ENCODE measurements at regions not wholly inside any gene's neighbourhood (a gene's known extent, or its start where the extent isn't known, plus 50 kb on each side); places are given as distances from the start of the nearest gene placed in this dataset.

DNA sequence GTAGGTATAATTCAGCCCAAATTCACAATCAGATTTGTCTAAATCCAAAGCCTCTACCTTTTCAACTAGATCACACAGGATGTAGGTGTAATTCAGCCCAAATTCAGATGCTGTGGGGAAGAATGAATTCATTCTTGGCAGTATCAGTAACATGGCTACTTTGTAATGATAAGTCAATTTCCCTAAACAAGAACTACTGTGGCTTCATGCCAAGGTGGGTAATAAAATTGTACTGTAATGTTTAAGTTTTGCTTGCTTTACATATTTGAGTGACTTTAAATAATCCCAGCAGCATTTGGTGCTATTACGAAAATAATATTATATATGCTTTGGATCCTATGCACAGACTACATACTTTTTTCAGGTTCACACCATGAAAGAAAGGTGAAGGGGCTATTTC is 239.1 kb downstream of the HDGFL1 start:
- ATAC-seq (no peak), DNase-seq (no peak)

DNA sequence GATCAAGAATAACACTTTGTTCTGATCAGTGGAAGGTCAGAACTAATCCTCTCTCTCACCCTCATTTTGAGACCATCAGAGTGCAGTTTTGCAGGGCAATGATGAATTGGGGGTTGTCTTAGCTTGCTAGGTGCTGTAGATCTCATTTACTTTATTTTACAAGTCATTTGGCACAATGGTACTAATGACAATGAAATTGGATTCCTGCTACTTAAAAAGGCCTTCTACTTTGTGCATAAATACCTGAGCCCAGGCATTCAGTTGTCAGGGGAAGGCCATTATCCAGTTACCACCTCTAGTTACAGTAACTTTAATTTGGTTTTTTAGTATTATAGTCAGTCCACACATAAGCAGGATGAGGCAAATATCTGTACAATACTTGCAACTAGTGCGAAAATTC is 240.0 kb downstream of the HDGFL1 start:
- DNase-seq (no peak), ATAC-seq (no peak)

DNA sequence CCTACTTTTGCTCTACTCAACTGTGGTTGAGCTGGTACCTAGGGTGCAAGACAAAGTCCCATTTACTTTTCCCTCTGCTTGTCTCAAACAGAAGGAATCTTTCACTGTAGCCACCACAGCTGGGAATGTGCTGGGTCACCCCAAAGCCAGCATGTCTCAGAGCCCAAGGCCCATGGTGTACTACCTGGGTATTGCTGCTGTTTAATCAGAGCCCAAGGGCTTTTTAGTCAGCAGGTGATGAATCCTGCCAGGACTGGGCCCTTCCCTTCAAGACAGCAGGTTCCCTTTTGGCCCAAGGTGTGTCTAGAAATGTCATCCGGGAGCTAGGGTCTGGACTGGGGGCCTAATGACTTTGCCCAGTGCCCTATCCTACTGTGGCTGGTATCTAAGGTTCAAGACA is 249.8 kb downstream of the HDGFL1 start:
- DNase-seq: no peak
- no peak for ATAC-seq

DNA sequence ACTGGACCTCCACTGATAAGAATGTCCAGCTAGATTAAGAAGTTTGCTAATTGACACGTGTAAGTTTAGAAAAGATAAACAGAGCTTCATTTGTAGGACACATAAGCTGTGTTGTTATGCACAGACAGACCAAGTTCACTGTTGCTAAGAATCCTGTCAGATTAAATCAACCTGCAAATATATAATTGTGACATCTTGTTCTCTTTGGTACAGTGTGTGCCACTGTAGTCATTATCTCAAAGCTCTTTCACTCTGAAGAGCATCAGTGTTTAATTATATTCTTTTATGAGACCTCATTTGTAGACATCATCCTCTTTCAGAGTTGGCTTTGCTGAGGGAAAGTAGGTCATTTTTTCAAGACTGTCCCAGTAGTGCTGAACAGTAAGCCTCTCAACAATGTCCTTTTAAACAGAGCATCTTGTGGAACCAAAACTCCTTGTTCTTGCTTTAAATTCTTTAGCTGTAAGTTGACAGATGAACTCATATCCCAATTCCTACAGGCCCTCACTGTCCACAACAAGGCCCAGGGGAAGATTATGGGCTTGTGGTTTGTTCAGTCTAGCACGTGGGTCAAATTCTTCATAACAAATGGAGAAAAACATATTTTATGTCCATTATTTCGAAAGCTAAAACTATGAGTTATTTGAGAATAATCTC is 252.4 kb downstream of the HDGFL1 start:
- no peak for DNase-seq
- no peak for ATAC-seq

DNA sequence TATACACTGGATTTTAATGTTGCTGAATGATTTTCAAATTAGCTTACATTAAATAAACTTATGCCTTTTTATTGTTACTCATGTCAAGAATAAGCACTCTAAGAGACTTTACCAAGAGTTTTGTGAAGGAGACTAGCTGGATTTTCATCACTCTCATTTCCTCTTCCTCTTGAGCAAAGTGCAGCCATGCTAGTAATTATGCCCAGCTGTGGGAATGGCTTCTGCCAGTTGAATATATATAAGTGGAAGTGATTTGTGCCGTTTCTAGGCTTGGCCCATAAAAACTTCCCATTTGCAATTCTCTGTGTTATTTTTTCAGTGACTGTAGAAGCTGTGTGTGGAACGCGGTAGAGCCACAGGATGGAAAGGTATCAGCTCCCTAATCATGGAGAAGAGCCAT is 255.8 kb downstream of the HDGFL1 start:
- ATAC-seq (no peak), DNase-seq (no peak)

DNA sequence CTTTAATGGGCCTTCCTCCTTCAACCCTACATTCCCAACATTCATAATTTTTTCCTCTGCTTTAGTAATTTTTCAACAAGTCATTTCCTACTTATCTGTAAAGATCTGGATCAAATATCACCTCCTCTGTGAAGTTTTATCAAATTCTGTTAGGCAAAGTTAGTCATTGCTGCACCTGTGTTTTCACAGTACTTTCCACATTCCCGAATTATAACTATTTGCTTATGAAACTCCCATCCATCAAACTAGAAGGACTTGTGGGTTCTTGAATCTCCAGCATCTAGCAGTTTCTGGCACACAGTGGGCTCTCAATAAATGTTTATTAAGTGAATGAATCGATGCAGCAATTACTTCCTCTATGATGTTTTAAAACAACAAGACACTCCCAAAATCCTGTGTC is 257.6 kb downstream of the HDGFL1 start:
- DNase-seq: no peak

DNA sequence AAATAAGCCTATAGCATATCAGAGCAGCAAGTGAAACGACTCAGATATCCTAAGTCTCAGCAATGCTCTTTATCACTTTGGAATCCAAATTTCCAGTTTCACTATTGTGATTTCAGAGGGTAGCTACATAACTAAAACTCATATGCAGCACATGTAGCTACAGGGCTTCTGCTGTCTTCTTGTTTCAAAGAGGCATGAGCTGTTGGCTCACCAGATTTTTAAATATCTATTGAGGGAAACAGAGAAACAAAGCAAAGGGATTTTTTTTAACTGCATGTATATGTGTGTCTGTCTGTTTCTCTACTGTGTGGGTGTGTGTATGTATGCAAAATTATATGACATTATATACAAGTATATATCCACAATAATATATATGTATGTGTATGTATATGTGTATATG is 258.4 kb downstream of the HDGFL1 start:
- DNase-seq: no peak
- ATAC-seq: no peak

More for the DNA sequence above, 257.6 kb downstream of the HDGFL1 start:
- ATAC-seq: no peak

DNA sequence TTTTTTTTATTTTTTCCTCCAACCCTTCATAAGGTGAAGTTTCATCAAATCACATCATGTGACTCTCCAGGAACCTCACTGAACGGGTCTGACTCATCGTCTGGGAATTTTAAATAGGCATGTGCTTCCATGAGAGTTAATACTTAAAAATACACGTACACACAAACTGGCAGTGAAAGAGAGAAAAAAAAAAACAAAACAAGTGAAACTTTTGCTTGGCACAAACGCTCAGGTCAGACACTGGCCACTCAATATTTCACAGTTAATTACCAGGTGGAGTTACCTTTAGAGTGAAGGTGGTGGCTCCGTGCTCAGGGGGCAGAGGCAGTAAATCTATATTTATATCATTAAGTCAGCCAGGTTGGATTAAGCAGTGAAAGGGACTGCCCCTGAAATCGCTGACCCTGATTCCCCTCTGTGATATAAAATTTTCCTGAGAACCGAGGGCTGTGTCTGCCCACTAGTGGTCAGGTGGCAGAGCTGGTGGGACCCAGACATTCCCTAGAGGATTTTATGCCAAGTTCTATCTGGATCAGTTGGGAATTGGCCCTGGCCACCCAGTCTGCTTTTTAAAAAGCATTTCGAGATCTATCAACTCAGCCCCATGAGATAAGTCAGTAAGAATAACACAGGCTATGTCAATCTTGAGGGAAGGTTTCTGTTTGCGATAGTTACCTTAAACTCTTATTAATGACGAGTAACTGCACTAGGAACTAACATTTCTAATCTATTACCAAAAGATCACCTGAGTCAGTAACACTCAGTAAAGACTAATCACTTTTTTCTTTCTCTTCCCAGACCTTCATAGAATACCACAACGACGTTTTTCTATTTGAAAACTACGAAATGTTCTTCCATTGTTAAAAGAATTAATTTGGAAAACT is 259.1 kb downstream of the HDGFL1 start:
- ATAC-seq (no peak), DNase-seq (no peak)

DNA sequence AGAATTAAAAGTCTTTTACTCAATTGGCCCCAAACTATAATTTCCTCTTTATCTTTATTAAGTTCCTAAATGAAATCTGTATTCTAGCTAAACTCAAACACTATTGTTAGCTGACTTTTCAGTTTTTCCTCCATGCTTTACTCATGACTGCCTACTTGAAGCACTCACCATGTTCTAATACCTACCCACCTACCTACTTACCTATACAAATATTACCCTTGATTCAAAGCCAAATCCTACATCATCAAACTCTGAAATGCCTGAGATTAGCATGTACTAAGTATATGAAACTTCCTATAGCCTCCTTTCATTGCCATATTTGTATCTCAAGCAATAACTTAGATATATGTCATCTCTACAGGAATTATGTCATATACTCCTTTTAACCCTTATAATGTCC is 259.7 kb downstream of the HDGFL1 start:
- no peak for ATAC-seq
- DNase-seq: no peak

DNA sequence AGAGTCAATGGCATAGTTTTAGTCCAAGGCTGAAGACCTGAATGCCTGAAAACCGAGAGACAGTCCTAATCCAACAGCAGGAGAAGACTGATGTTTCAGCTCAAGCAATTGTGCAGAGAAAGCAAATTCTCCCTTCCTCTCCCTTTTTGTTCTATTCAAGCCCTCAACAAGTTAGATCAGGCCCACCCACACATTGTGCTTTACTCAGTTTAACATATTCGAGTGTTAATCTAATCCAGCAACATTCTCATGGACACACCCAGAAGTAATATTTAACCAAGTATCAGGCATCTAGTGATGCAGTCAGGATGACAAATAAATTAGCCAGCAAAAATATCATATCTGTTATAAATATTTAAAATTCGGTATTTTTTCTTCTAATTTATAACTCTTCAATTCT is 261.1 kb downstream of the HDGFL1 start:
- DNase-seq: no peak
- no peak for ATAC-seq

DNA sequence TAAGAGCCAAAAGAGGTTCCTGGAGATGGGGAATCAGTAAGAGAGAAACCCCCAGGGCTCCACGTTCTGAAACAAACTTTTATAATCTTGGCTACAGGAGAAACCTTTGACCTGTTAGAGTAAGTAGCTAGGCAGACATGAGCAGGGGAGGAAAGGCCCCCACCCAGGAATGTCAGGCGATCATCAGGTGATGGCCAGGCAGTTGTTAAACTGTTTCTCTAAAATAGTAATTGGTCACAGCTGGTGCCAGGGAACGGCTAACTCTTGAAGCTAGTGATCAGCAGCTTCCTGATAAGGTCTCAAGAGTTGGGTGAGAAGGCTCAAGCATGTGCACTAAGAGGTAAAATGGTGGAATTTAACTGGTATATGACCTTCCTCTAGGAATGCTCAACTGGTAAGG is 263.8 kb downstream of the HDGFL1 start:
- no peak for ATAC-seq

DNA sequence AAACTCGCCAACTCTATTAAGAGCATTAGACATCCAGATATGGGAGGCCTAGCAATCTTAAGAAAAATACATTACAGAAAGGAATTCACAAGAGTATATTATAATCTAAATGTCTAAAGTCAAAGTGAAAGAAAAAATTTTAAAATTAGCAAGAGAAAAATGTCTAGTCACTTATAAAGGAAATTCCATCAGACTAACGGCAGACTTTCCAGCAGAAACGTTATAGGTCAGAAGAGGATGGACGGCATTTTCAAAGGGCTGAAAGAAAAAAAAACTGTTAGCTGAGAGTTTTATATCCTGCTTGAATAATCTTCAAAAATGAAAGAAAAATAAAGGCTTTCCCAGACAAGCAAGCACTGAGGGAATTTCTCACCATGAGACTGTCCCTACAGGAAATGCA is 269.0 kb downstream of the HDGFL1 start:
- no peak for ATAC-seq
- DNase-seq: no peak

More for the DNA sequence above, 263.8 kb downstream of the HDGFL1 start:
- DNase-seq: no peak

DNA sequence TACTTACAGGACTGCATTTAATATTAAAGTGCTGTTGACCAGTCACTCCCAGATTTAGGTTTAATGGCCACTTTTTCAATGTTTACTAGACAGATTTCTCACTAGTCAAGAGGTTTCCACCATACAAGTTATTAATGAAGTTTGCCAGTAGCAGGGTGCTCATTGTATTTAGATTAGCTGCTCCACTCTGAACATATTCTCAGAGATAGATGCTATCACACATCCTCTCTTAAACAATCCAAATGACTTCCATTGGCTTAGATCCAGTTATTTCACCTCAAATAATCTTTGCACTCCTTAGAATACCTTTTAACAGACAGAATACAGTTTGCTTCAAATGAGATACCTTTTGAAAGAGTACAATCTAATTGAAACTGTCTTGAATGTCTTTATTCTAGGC is 276.1 kb downstream of the HDGFL1 start:
- ATAC-seq (no peak), DNase-seq (no peak)

DNA sequence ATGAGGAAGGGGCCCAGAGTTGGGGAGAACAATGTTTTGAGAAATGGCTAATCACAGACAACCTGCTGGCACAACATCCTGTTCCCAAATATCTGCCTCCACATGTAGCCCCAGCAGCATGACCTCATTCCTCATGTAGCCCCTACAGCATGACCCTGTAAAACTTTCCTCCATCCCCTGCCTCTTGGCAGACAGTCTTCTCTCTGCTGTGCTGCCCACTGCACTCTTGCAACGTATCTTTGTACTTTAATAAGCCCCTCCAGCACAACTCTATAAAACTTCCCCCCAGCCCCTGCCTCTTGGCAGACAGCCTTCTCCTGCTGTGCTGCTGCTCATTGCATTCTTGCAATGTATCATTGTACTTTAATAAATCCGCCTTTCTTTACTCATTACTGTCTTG is 278.8 kb downstream of the HDGFL1 start:
- DNase-seq (no peak), ATAC-seq (no peak)

DNA sequence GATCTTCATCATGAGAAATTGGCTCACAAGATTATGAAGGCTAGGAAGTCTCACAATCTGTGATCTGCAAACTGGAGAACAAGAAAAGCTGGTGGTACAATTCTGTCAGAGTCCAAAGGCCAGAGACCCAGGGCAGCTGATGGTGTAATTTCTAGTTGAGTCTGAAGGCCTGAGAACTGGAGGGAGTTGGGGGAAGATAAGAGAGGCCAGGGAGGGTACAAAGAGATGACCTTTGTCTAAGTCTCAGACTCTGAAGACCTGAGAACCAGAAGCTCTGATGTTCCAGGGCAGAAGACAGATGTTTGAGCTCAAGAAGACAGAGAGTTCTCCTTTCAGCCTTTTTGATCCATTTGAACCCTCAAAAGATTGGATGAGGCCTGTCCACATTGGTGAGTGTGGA is 280.6 kb downstream of the HDGFL1 start:
- DNase-seq: no peak
- no peak for ATAC-seq

DNA sequence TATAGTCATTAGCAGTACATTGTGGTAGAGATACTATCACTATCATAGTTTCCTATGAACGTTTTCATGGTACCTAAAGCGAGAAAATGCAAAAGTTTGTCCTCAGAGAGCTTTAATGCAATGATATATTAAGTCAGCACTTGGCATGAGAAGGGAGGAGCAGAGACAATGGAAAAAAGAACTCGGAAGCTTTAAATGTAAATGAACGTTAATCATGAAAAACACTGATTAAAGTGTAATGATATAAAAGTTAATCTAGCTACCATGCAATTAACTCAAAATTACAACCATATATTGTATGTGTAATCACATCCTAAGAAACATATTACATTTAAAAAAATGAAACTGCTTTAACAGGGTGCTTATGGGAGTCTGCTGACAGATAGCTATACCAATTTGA is 282.7 kb downstream of the HDGFL1 start:
- ATAC-seq (no peak), DNase-seq (no peak)

DNA sequence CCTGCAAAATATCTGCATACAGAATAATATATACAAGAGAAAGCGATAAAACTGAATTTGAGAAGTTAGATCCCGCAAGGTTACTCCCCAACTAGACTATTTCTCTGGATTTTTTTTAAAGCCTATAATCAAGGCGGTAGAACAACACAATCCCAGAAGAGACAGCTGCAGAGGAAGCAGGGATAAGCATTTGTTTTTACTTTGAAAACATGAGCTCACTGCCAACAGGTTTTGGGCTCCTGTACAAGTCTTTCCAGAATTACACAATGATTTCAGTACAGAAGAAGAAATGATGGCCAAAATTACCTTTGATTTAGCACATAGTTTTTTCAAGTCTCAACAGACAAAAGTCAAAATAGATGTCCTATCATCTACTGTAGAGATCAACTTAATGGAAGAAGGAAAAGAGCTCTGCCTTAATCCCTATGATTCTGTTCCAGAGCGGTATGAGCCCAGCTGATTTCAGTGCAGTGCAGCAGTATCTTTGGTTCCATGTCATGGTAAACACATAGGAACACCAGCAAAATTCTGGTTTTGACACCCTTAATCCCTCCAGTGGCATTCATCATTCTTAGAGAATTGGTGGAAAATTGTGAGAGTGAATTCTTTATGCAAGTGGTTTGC is 304.3 kb downstream of the HDGFL1 start:
- DNase-seq (no peak), ATAC-seq (no peak)

DNA sequence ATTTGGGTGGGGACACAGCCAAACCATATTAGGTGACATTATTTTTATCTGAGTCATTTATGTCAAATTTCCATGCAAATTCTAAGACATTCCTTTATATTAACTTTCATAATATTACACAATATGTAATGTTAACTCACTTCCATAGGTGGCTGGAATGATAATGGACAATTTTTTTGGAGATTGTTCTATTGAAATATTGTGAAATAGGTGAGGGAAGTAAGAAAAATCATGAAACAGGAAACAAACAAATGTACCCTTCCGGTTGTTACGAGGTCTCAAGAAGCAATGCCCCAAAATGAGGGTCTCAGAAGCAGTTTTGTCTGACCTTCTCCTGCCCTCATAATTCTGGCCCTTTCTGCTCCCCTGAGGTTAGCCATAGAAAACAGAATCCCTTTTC is 306.5 kb downstream of the HDGFL1 start:
- DNase-seq (no peak), ATAC-seq (no peak)

DNA sequence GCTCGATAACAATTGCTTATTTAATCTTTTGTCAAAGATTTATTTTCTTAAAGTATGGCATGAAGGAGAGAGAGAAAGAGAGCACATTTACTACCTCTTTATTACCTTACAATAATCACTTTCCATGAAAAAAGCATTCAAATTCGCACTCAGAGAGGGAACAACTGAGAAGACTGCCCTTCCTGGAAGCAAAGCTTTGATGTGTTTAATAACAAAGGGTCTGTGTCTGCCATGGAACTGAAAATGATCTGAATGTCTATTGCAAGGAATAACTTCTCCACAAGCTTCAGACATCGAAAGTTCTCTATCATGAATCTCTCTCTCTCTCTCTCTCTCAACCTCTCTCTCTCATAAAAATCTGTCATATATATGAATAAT is 308.9 kb downstream of the HDGFL1 start:
- ATAC-seq (no peak), DNase-seq (no peak)

DNA sequence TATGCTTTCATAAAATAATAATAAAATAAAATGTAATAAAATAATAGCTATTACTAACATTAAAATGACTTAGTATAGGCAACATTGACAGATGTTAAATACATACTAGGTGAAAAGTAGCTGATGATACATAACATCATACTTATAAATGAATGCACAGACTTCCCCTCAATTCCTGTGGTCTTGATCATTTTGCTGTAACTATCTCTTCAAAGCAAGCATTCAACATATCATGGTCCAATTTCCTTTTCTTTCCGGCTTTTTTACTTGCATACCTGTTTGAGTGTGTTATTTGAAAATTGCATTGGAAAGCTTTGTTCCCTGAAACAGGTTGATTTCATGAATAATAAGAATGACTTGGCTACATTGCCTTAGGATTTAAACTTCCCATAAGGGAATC is 309.3 kb downstream of the HDGFL1 start:
- no peak for DNase-seq
- no peak for ATAC-seq

DNA sequence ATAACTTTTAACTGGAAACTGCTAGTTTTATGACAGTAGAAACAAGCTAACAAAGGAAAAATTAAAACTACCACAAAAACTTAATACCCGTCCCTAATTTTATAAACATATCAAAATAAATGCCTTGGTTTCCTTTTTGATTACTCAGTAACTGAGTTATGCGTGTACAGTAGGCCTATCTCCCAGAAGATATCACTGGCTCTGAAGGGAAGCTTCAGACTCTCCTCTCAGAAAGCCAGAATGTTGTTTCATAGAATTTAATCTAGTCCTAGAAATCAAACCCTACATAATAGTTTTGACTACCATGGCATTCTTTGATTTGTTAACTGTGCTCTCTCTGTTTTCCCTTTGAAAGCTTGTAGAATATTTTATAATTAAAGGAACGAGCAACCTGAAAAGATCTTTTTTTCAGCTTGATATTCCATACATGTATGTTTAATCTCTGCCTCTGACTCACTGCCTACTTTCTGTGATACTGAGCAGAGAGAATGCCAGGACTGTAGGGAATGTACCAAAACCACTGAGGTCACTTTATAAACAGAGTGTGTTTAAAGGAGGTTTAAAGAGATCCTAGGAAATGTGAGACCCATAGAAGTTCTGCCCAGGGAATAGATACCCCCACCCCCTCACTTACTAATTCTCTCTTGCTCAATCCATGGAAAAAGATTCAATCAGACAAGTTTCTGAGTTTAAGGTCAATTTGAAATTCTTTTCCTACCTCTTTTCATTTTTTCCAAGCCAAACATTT is 311.5 kb downstream of the HDGFL1 start:
- ATAC-seq (no peak), DNase-seq (no peak)

DNA sequence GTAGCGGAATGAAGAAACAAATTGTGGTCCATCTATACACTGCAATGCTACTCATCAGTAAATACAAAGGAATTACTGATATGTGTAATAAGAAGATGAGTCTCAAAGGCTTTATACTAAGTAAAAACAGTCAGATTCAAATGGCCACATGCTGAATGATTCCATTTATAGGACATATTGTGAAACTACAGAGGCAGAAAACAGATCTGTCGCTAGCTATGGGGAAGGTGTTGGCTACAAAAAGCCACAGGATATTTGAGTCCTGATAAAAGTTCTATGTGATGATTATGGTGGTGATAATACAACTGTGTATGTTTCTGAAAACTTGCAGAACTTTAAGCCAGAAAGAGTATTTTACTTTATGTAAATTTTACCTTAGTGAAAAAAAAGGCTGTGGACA is 313.2 kb downstream of the HDGFL1 start:
- ATAC-seq (no peak), DNase-seq (no peak)

All from stimulated activated naive CD8-positive, alpha-beta T cell treated with anti-CD3 and anti-CD28 coated beads, Interleukin-15, Interleukin-2, amounts not matched to agents 100 U/mL and 50 U/mL, for 24 hours (primary cell).